Jurkat, Clone E6-1 (cell line): ENCODE measurements at regions not wholly inside any gene's neighbourhood (a gene's known extent, or its start where the extent isn't known, plus 50 kb on each side); places are given as distances from the start of the nearest gene placed in this dataset.

Source experiments
- DNase-seq: peaks from one replicate; pipeline ENCODE4 v3.0.0-alpha.2; 2011; ENCODE audit warnings: low read depth, low spot score
- H3K4me3 ChIP-seq: 2 replicates; pipeline ENCODE4 v1.5.1; 2011; ENCODE audit warnings: mild to moderate bottlenecking, low read length, control low read depth, moderate library complexity

- no peak for DNase-seq
- H3K4me3 ChIP-seq: no peak overlapping the region
Measured at GRCh38 chr2:128836559-128837100, 518.0 kb upstream of the HS6ST1 start.

- H3K4me3 ChIP-seq: no peak overlapping the region
- no peak for DNase-seq
Measured at GRCh38 chr2:128838244-128838643, 519.6 kb upstream of the HS6ST1 start.

- DNase-seq: peak; percentile 84
- H3K4me3 ChIP-seq: no peak overlapping the region
Measured at GRCh38 chr2:128841803-128842202, 523.1 kb upstream of the HS6ST1 start.

GRCh38 chr2:128867311-128867710 is 548.6 kb upstream of the HS6ST1 start:
- no peak overlapping the region for H3K4me3 ChIP-seq
- DNase-seq: no peak

- H3K4me3 ChIP-seq: no peak overlapping the region
- no peak for DNase-seq
Measured at GRCh38 chr2:128867936-128868636, 549.4 kb upstream of the HS6ST1 start.

GRCh38 chr2:128868686-128869551 is 550.3 kb upstream of the HS6ST1 start:
- no peak for DNase-seq
- no peak overlapping the region for H3K4me3 ChIP-seq

GRCh38 chr2:128874608-128875007 is 555.9 kb upstream of the HS6ST1 start:
- H3K4me3 ChIP-seq: no peak overlapping the region
- DNase-seq: no peak

- no peak for DNase-seq
- no peak overlapping the region for H3K4me3 ChIP-seq
Measured at GRCh38 chr2:128876986-128877983, 558.6 kb upstream of the HS6ST1 start.

- no peak overlapping the region for H3K4me3 ChIP-seq
- no peak for DNase-seq
Measured at GRCh38 chr2:128879161-128879560, 560.5 kb upstream of the HS6ST1 start.

GRCh38 chr2:128894896-128895295 is 576.2 kb upstream of the HS6ST1 start:
- DNase-seq: no peak
- H3K4me3 ChIP-seq: no peak overlapping the region

GRCh38 chr2:128901572-128902391 is 583.1 kb upstream of the HS6ST1 start:
- no peak overlapping the region for H3K4me3 ChIP-seq
- DNase-seq: no peak

- DNase-seq: no peak
- no peak overlapping the region for H3K4me3 ChIP-seq
Measured at GRCh38 chr2:128903637-128904036, 585.0 kb upstream of the HS6ST1 start.

GRCh38 chr2:128911276-128911675 is 592.6 kb upstream of the HS6ST1 start:
- H3K4me3 ChIP-seq: no peak overlapping the region
- DNase-seq: no peak

GRCh38 chr2:128914320-128914719 is 595.7 kb upstream of the HS6ST1 start:
- no peak for DNase-seq

GRCh38 chr2:128921751-128922150 is 603.1 kb upstream of the HS6ST1 start:
- DNase-seq: no peak

More at GRCh38 chr2:128914320-128914719, 595.7 kb upstream of the HS6ST1 start:
- H3K4me3 ChIP-seq: no peak overlapping the region

GRCh38 chr2:128922154-128922553 is 603.5 kb upstream of the HS6ST1 start:
- no peak for DNase-seq
- no peak overlapping the region for H3K4me3 ChIP-seq

More at GRCh38 chr2:128921751-128922150, 603.1 kb upstream of the HS6ST1 start:
- no peak overlapping the region for H3K4me3 ChIP-seq

- DNase-seq: no peak
- no peak overlapping the region for H3K4me3 ChIP-seq
Measured at GRCh38 chr2:128925631-128926030, 607.0 kb upstream of the HS6ST1 start.

GRCh38 chr2:128930101-128930500 is 611.4 kb upstream of the HS6ST1 start:
- H3K4me3 ChIP-seq: no peak overlapping the region
- DNase-seq: no peak
